GM23338 (cell line): ENCODE measurements at regions not wholly inside any gene's neighbourhood (a gene's known extent, or its start where the extent isn't known, plus 50 kb on each side); places are given as distances from the start of the nearest gene placed in this dataset.
A peak's percentile ranks its signal among the peaks of the same experiment; 100 is the strongest.

Experiments used
- ATAC-seq: fragments of 200-7000 bp; cut with Tn5 transposase; 3 replicates; pipeline ENCODE4 v1.9.1; 2020
- DNase-seq: peaks from one replicate; pipeline ENCODE4 v3.0.0-alpha.2; 2015; ENCODE audit warnings: low spot score
- H2AFZ ChIP-seq: fragments of 200-600 bp; sonication (generic); 2 replicates; pipeline ENCODE4 v1.8.0; 2016; ENCODE audit warnings: antibody characterized with exemption, mild to moderate bottlenecking, moderate library complexity
- H3F3A ChIP-seq: fragments of 200-600 bp; sonication (generic); replicated peaks from 2 replicates; pipeline ENCODE4 v1.8.0; 2017; ENCODE audit warnings: antibody characterized with exemption, mixed run types, low read depth
- H3K27ac ChIP-seq: fragments of 200-600 bp; sonication (generic); 2 replicates; pipeline ENCODE4 v1.6.1; 2016; ENCODE audit warnings: low read depth
- H3K27me3 ChIP-seq: fragments of 200-600 bp; sonication (generic); 2 replicates; pipeline ENCODE4 v1.8.0; 2016; ENCODE audit warnings: mild to moderate bottlenecking, mixed run types, moderate library complexity; ENCODE audit not compliant: insufficient read depth
- H3K36me3 ChIP-seq: fragments of 200-600 bp; sonication (generic); 2 replicates; pipeline ENCODE4 v1.8.0; 2016; ENCODE audit warnings: mild to moderate bottlenecking; ENCODE audit not compliant: insufficient read depth
- H3K4me1 ChIP-seq: fragments of 200-600 bp; sonication (generic); 2 replicates; pipeline ENCODE4 v1.8.0; 2016; ENCODE audit warnings: mild to moderate bottlenecking, moderate library complexity; ENCODE audit not compliant: insufficient read depth
- H3K4me2 ChIP-seq: fragments of 200-600 bp; sonication (generic); 2 replicates; pipeline ENCODE4 v1.7.1; 2017; ENCODE audit warnings: mixed run types
- H3K4me3 ChIP-seq: fragments of 200-600 bp; sonication (generic); 2 replicates; pipeline ENCODE4 v1.6.1; 2016; ENCODE audit warnings: mixed run types
- H3K79me2 ChIP-seq: fragments of 200-600 bp; sonication (generic); replicated peaks from 2 replicates; pipeline ENCODE4 v1.8.0; 2017; ENCODE audit warnings: mild to moderate bottlenecking; ENCODE audit not compliant: insufficient read depth
- H3K9me2 ChIP-seq: fragments of 200-600 bp; sonication (generic); 2 replicates; pipeline ENCODE4 v1.8.0; 2017; ENCODE audit not compliant: insufficient read depth
- H4K20me1 ChIP-seq: fragments of 200-600 bp; sonication (generic); replicated peaks from 2 replicates; pipeline ENCODE4 v1.8.0; 2017; ENCODE audit warnings: mild to moderate bottlenecking; ENCODE audit not compliant: insufficient read depth
- H3K27ac Mint-ChIP-seq: 2 replicates; pipeline ENCODE4 v1.8.0; 2020; ENCODE audit warnings: inconsistent platforms, mild to moderate bottlenecking, moderate library complexity, mixed read lengths
- H3K27me3 Mint-ChIP-seq: 3 replicates; pipeline ENCODE4 v1.8.0; 2022; ENCODE audit warnings: low read depth, mild to moderate bottlenecking, moderate library complexity, mixed read lengths, inconsistent platforms; ENCODE audit not compliant: insufficient read depth, poor library complexity
- H3K36me3 Mint-ChIP-seq: 3 replicates; pipeline ENCODE4 v1.8.0; 2021; ENCODE audit warnings: low read depth, mild to moderate bottlenecking, inconsistent platforms, moderate library complexity, mixed read lengths
- H3K4me1 Mint-ChIP-seq: 3 replicates; pipeline ENCODE4 v1.8.0; 2020; ENCODE audit warnings: mild to moderate bottlenecking, inconsistent platforms, mixed read lengths
- H3K4me3 Mint-ChIP-seq: 3 replicates; pipeline ENCODE4 v1.8.0; 2021; ENCODE audit warnings: moderate library complexity, mild to moderate bottlenecking, inconsistent platforms, mixed read lengths
- H3K9me3 Mint-ChIP-seq: 3 replicates; pipeline ENCODE4 v1.8.0; 2020; ENCODE audit warnings: moderate library complexity, mild to moderate bottlenecking, inconsistent platforms, mixed read lengths
- CREB1 ChIP-seq: fragments of 250-450 bp; sonication (Bioruptor Pico); IDR thresholded peaks from 2 replicates; pipeline ENCODE4 v1.5.0; 2020; ENCODE audit warnings: low read depth, mild to moderate bottlenecking, moderate library complexity
- CTCF ChIP-seq, 2 experiments: fragments of 200-600 bp in 1 of 2; sonication (generic) in 1 of 2; conservative IDR thresholded peaks; 2 replicates each; pipeline versions ENCODE4 v1.5.1 to v1.6.1; 2016 to 2017; ENCODE audit warnings: antibody characterized with exemption in 2 of 2, low read depth in 2 of 2, mild to moderate bottlenecking in 2 of 2, moderate library complexity in 1 of 2
- ETS1 ChIP-seq: IDR thresholded peaks from 2 replicates; pipeline ENCODE4 v1.6.1; 2016; ENCODE audit warnings: antibody characterized with exemption
- JUNB ChIP-seq: IDR thresholded peaks from one replicate; pipeline ENCODE4 v1.6.1; 2016; ENCODE audit warnings: antibody characterized with exemption; ENCODE audit not compliant: unreplicated experiment
- NANOG ChIP-seq: IDR thresholded peaks from 2 replicates; pipeline ENCODE4 v1.6.1; 2016; ENCODE audit warnings: antibody characterized with exemption, borderline replicate concordance
- POLR2AphosphoS5 ChIP-seq: IDR thresholded peaks from 2 replicates; pipeline ENCODE4 v1.6.1; 2016; ENCODE audit warnings: antibody characterized with exemption, low read depth
- REST ChIP-seq: IDR thresholded peaks from one replicate; pipeline ENCODE4 v1.6.1; 2018; ENCODE audit warnings: antibody characterized with exemption; ENCODE audit not compliant: unreplicated experiment
- ZNF331 ChIP-seq: fragments of 250-450 bp; sonication (Bioruptor Pico); IDR thresholded peaks from 2 replicates; pipeline ENCODE4 v1.5.0; 2020; ENCODE audit warnings: low read depth, mild to moderate bottlenecking, moderate library complexity
- ZNF462 ChIP-seq: fragments of 250-450 bp; sonication (Bioruptor Pico); IDR thresholded peaks from 2 replicates; pipeline ENCODE4 v1.5.0; 2020; ENCODE audit warnings: mild to moderate bottlenecking, moderate library complexity

- Histone ChIP-seq H3F3A (no peaks in the 10 kb centered on the region), H4K20me1 (no peaks in the 10 kb centered on the region), H3K79me2 (no peaks in the 10 kb centered on the region), H3K9me2 (no peaks in the 10 kb centered on the region), H3K4me3 (no peak overlapping the region), H3K27me3 (no peaks in the 10 kb centered on the region), H3K4me2 (0 out of 2 replicates have a peak overlapping the region, but pooled peaks have one; percentile 26), H3K36me3 (no peaks in the 10 kb centered on the region), H3K4me1 (peaks cover 6% of the 10 kb centered on the region; the same call in 1 of the 2 replicates), H2AFZ (peak overlapping the region; percentile 47; the same call in 1 of the 2 replicates), H3K27ac (no peak overlapping the region)
- TF ChIP-seq POLR2AphosphoS5 (no peak), JUNB (no peak), ETS1 (no peak), ZNF331 (CRISPR knock-in tag) (no peak), ZNF462 (CRISPR knock-in tag) (no peak), CREB1 (no peak), CTCF (conservative IDR thresholded peaks at IDR 0.05; ENCODE audit: low read depth in 2 of 2) (no peak), REST (no peak), NANOG (no peak)
- Mint-ChIP-seq H3K27ac (no peak overlapping the region; the same call in 1 of the 2 replicates), H3K4me3 (no peak overlapping the region), H3K4me1 (peaks cover 44% of the 10 kb centered on the region), H3K36me3 (no peaks in the 10 kb centered on the region), H3K9me3 (peaks cover 3% of the 10 kb centered on the region; the same call in 1 of the 3 replicates), H3K27me3 (peaks cover 27% of the 10 kb centered on the region)
- DNase-seq (no peak), ATAC-seq (no peak)
Measured at GRCh38 chr9:135217836-135218235, 130.4 kb downstream of the OLFM1 start.
